HFF-Myc (cell line): ENCODE measurements at regions not wholly inside any gene's neighbourhood (a gene's known extent, or its start where the extent isn't known, plus 50 kb on each side); places are given as distances from the start of the nearest gene placed in this dataset.

ENCODE experiments used
- DNase-seq: peaks from one replicate; pipeline ENCODE4 v3.0.0-alpha.2; 2011; ENCODE audit warnings: low read depth; ENCODE audit errors: extremely low read depth
- H3K4me3 ChIP-seq: replicated peaks from 2 replicates; pipeline ENCODE4 v1.5.1; 2011; ENCODE audit warnings: low read depth, mild to moderate bottlenecking, control low read depth, low read length
- CTCF ChIP-seq: IDR thresholded peaks from 2 replicates; pipeline ENCODE4 v1.5.1; 2012; ENCODE audit warnings: mild to moderate bottlenecking, low read depth, low read length, control low read depth; ENCODE audit errors: missing control alignments

- no peak overlapping the region for H3K4me3 ChIP-seq
- peak; percentile 60 for TF ChIP-seq CTCF
- no peak for DNase-seq
Observed at GRCh38 chr15:62241135-62241770, 76.2 kb upstream of the C2CD4B start.

DNA sequence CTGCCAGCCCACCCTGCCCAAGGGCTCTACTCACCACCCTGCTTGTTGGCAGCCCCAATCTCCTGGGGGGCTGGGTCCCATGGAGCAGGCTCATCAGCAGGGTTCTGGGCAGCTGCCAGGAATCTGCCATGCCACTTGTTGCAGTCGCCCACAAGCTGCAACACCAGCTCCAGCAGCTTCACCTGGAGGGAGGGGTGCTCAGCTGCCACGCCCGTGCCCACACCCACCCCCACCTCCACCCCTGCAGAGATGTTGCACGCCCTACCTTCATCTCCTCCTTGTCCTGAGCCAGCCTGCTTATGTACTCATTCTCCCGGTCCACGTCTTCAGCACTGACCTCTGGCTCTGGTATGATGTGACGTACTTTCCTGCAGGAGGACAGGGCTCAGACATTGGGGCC is 77.9 kb upstream of the C2CD4B start:
- no peak for DNase-seq
- no peak for TF ChIP-seq CTCF
- H3K4me3 ChIP-seq = no peak overlapping the region

GRCh38 chr15:62244762-62245161 is 79.7 kb upstream of the C2CD4B start:
- no peak overlapping the region for H3K4me3 ChIP-seq
- DNase-seq = no peak
- TF ChIP-seq CTCF = no peak

DNA sequence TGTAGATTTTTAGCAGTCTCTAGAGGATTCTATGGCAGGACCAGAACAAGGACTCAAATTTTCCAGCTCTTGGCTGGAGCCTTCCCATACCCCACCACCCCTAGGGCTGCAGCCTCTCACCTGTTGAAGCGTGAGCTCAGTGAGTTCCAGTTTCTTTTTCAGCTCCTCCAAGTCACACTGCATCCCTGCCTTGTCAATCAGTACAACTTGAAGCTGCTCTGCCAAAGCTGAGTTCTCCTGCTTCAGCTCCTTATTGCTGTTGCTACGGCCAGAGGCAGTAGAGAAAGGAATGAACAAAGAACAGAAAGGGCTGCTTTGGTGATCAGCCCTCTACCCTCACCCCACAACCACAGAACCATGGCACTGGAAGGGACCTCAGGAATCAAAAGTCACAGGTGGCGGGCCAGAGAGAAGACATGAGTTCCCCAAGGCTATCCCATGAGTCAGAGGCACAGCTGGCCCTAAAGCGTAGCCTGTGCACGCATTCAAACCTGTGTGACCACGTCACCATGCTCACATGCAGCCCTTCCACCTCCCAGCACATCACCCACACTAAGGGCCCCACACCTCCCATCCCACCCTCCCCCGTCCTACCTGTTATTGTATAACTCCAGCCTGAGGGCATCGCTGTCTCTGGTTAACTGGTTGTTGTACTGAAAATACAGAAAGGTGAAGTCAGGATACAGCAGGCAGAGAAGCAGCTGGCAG is 83.3 kb upstream of the C2CD4B start:
- TF ChIP-seq CTCF = no peak
- DNase-seq = no peak
- no peak overlapping the region for H3K4me3 ChIP-seq

- TF ChIP-seq CTCF = no peak
- no peak for DNase-seq
Observed at GRCh38 chr15:62249501-62249900, 84.4 kb upstream of the C2CD4B start.

DNA sequence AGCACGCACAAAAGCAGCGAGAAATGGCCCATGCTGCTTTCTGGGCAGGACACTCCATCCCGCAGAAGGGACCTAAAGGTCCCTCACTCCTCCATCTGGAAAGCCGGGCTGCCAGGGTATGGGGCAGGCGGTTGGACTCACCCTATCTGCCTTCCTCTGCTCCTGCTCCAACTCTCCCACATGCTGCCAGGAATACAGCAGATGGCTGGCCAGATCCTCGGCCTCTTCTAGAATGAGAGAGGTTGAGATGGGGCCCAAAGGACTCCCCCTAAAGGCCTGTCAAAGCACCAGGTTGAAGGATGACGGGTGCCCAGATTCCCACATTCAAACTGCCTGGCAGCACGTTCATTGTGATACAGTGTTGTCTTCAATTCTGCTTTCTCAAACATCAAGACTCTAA is 85.1 kb upstream of the C2CD4B start:
- no peak overlapping the region for H3K4me3 ChIP-seq
- no peak for DNase-seq
- no peak for TF ChIP-seq CTCF

More at GRCh38 chr15:62249501-62249900, 84.4 kb upstream of the C2CD4B start:
- H3K4me3 ChIP-seq = no peak overlapping the region

- no peak for DNase-seq
- no peak overlapping the region for H3K4me3 ChIP-seq
- TF ChIP-seq CTCF = no peak
Observed at GRCh38 chr15:62250978-62251377, 85.9 kb upstream of the C2CD4B start.
